ENCODE measurements at regions not wholly inside any gene's neighbourhood (a gene's known extent, or its start where the extent isn't known, plus 50 kb on each side); places are given as distances from the start of the nearest gene placed in this dataset.
"Not testable (repeated sequence)": the region's sequence is repeated elsewhere in the genome, so short reads cannot be mapped to it uniquely, and the experiment has no call there.

GRCh38 chr7:42567051-42567450 is 330.0 kb upstream of the GLI3 start:
- peak; percentile 56 for DNase-seq (ENCODE audit: low spot score)

- no peak for DNase-seq (ENCODE audit: low spot score)
These were observed 324.8 kb upstream of the GLI3 start for GRCh38 chr7:42561797-42562196.

- DNase-seq (ENCODE audit: low spot score), result no peak
These were observed 323.9 kb upstream of the GLI3 start for GRCh38 chr7:42560866-42561265.

DNA sequence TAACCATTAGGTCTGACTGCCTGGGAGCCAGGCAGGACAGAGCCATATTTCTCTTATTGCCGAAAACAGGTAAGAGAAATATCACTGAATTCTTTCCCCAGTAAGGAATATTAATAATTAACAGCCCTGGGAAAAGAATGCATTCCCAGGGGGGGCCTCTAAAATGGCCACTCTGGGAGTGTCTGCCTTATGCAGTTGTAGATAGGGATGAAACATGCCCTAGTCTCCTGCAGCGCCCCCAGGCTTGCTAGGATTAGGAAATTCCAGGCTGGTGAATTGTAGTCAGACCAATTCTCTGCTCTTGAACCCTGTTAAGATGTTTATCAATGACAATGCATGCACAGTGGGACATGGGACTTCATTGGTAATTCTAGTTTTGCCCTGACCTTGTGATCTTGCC is 317.9 kb upstream of the GLI3 start:
- DNase-seq (ENCODE audit: low spot score), result not testable (repeated sequence)

GRCh38 chr7:42552227-42552626 is 315.2 kb upstream of the GLI3 start:
- no peak for DNase-seq (ENCODE audit: low spot score)

GRCh38 chr7:42550706-42551470 is 313.9 kb upstream of the GLI3 start:
- no peak for DNase-seq (ENCODE audit: low spot score)

- DNase-seq (ENCODE audit: low spot score), result no peak
These were observed 313.0 kb upstream of the GLI3 start for GRCh38 chr7:42549866-42550485.

GRCh38 chr7:42548816-42549611 is 312.0 kb upstream of the GLI3 start:
- no peak for DNase-seq (ENCODE audit: low spot score)

DNA sequence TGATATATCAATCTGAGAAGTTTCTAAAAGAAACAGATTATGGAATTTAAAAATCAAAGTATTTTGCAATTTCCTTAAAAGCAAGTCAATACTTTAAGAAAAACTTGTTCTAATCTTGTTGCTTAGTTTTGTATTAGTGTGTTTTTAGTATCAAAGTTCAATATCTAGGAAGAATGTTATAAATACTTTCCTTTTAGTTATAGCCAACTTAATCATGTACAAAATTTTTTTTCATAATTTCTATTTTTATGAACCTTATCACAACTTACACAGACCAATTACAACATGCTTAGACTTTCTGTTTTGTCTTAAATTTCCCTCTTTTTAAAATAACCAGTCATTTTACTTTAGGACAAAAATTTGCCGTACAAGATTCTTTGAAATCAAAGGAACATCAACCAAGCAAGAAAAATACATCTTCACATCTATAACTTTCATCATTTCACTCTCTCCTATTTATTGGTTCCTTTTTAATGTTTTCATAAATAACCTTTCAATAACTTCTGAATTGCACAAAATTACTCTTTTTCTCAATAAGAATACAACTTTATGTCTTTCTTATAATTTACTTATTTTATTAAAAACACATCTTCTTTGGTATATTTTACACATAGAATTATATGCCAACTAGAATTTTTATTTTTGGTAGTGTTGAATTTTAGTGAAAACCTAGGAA is 308.2 kb upstream of the GLI3 start:
- no peak for DNase-seq (ENCODE audit: low spot score)

GRCh38 chr7:42543953-42544352 is 306.9 kb upstream of the GLI3 start:
- DNase-seq (ENCODE audit: low spot score), result no peak

DNA sequence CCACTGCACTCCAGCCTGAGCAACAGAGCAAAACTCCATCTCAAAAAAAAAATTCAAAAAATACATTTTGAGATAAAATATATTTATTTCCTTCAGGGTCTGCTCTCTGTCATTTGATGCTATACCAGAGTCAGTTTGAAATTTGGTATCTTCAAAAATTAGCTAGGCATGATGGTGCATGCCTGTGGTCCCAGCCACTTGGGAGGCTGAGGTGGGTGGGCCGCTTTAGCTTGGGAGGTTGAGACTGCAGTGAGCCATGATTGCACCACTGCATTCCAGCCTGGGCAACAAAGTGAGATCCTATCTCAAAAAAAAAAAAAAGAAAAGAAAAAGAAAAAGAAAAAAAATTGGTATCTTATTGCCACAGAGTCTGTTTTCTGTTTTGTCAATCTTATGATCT is 305.4 kb upstream of the GLI3 start:
- not testable (repeated sequence) for DNase-seq (ENCODE audit: low spot score)

GRCh38 chr7:42534441-42534840 is 297.4 kb upstream of the GLI3 start:
- DNase-seq (ENCODE audit: low spot score), result no peak

GRCh38 chr7:42527004-42527403 is 290.0 kb upstream of the GLI3 start:
- no peak for DNase-seq (ENCODE audit: low spot score)

DNA sequence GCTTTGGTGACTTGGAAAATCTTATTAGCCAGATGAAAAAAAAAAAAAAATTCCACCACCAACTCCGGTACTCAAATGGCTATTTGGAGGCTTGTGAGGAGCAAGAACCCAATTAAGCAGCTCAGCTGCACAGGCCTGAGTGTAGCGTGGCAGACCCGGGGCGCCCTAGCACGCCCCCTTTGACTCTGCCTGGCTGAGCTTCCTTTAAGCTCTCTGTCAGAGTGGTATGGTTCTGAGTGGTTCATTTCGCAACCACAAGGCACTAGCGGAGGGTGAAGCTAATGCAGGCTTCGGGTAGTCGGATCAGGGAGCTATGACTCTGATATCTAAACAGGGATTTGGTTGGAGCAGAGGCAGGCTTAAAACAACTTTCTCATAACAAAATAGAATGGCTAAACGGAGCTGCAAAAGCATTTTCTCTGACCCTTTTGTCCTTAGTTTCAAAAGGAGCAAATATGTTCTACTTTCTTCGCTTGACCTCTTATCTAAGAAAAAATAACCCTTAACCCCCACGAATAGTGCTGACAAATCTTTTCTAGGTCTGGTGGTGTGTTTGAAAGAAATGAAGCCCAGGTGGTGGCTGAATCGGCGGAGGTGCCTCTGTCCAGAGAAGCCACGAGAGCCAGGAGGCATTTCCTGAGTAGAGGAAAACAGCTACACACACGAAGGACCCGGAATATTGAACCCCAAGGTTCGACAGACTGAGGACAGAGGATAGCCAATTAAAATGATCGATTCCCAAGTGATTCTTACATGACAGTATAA is 285.4 kb upstream of the GLI3 start:
- no peak for DNase-seq (ENCODE audit: low spot score)

- DNase-seq (ENCODE audit: low spot score), result no peak
These were observed 274.0 kb upstream of the GLI3 start for GRCh38 chr7:42511027-42511426.

- no peak for DNase-seq (ENCODE audit: low spot score)
These were observed 269.1 kb upstream of the GLI3 start for GRCh38 chr7:42506097-42506496.

GRCh38 chr7:42502022-42502421 is 265.0 kb upstream of the GLI3 start:
- DNase-seq (ENCODE audit: low spot score), result peak; percentile 51

DNA sequence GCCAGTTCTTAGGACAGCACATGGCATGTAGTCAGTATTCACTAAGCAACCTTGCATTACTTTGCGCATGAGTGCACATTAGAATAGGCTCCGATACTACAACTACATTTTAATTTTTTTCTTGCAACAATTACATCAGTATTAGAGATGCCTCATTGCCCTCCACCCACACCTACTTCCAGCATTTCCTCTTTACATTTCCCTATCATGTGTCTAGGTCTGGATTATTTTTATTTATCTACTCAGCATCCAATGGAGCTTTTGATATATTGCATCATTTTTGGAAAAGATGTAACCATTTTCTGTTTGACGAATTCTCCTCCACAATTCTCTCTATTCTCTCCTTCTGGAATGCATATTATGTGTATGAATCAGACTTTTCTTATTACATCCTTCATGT is 258.2 kb upstream of the GLI3 start:
- DNase-seq (ENCODE audit: low spot score), result peak; percentile 8

DNA sequence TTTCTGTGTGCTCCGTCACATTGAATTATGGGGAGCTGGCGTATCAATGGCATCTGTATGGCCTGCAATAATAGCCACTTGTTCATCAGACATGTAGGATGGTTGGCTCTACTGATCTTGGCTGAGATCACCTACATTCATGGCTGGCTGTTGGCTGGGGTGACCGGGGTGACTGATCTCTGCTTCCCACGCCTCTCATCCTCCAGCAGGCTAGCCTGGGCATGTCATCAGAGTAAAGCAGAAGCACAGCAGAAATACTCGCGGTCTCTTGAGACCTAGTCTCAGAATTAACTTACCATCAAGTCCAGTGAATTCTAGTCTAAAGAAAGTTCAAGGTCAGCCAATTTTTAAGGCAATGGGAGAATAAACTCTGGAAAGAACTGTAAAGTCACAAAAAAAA is 257.7 kb upstream of the GLI3 start:
- no peak for DNase-seq (ENCODE audit: low spot score)

GRCh38 chr7:42494199-42494710 is 257.2 kb upstream of the GLI3 start:
- no peak for DNase-seq (ENCODE audit: low spot score)

DNA sequence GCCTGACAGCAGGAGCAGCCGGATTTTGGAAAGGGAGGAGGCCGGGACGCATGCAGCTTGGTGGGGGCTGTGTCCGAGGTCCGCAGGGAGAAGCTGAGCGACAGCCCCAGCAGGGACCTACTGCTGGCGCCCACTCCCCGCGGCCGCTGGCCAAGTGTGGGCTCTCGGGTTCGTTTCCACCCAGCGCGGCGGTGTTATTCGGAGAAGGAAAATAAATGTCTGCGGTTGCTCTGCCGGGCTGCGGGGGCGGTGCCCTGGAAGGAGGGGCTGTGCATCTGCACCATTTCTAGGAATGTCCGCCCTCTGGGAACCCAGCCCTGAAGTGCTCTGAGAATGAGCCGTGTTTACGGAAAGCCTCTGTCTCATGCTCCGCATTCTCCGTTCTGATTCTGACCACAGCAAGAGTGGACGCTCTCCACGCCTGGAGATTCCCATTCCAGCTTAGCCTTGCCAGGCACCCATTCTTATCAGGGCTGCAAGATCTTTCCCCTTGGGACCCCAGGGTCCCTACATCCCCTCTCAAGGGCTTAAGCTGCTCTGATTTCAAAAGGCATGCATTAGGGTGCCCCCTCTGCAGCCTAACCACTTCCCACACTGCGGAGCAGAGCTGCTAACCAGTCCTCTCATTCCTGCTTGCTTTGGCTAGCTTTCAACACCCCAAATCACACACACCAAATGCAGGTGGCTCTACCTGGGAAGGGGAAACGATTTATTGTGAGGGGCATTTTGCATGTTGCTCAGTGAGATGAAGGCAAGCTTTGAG is 256.6 kb upstream of the GLI3 start:
- peak; percentile 91 for DNase-seq (ENCODE audit: low spot score)

Data from AG08395 (cell line).